SU-DHL-6 (cell line): ENCODE measurements at regions not wholly inside any gene's neighbourhood (a gene's known extent, or its start where the extent isn't known, plus 50 kb on each side); places are given as distances from the start of the nearest gene placed in this dataset.

Experiments
- H2AFZ ChIP-seq: fragments of 200-600 bp; sonication (generic); 2 replicates; pipeline ENCODE4 v1.6.1; 2014; ENCODE audit warnings: low read depth, mild to moderate bottlenecking, moderate library complexity, mixed read lengths, antibody characterized with exemption, low read length; ENCODE audit not compliant: severe bottlenecking
- H3F3A ChIP-seq: fragments of 200-600 bp; shearing (Covaris generic); 2 replicates; pipeline ENCODE4 v1.6.0; 2016; ENCODE audit warnings: antibody characterized with exemption, mild to moderate bottlenecking; ENCODE audit not compliant: insufficient read depth
- H3K27ac ChIP-seq: fragments of 200-600 bp; sonication (generic); 2 replicates; pipeline ENCODE4 v1.5.1; 2016; ENCODE audit warnings: low read depth, mild to moderate bottlenecking, low read length, moderate library complexity, mixed read lengths
- H3K27me3 ChIP-seq: fragments of 200-600 bp; sonication (generic), shearing (Covaris generic); 2 replicates; pipeline ENCODE4 v1.6.0; 2014; ENCODE audit warnings: mild to moderate bottlenecking, low read length
- H3K36me3 ChIP-seq: fragments of 200-600 bp; sonication (generic); 2 replicates; pipeline ENCODE4 v1.6.1; 2014; ENCODE audit warnings: mild to moderate bottlenecking, low read length, mixed read lengths
- H3K4me2 ChIP-seq: fragments of 300-600, 200-600 bp; shearing (Covaris generic), sonication (generic); 2 replicates; pipeline ENCODE4 v1.6.0; 2014; ENCODE audit warnings: low read length, low read depth, mild to moderate bottlenecking; ENCODE audit not compliant: poor library complexity, severe bottlenecking
- H3K4me3 ChIP-seq: fragments of 200-600 bp; sonication (generic); 2 replicates; pipeline ENCODE4 v1.5.1; 2014; ENCODE audit warnings: antibody characterized with exemption, low read length, mild to moderate bottlenecking, mixed read lengths; ENCODE audit not compliant: insufficient read depth, poor library complexity, severe bottlenecking
- H3K79me2 ChIP-seq: fragments of 200-600 bp; sonication (generic); 2 replicates; pipeline ENCODE4 v1.6.1; 2014; ENCODE audit warnings: mild to moderate bottlenecking, low read length, moderate library complexity; ENCODE audit not compliant: insufficient read depth
- H3K9ac ChIP-seq: fragments of 200-600 bp; sonication (generic); 2 replicates; pipeline ENCODE4 v1.7.0; 2014; ENCODE audit warnings: mild to moderate bottlenecking, low read length
- H3K9me2 ChIP-seq: fragments of 200-600 bp; sonication (generic); replicated peaks from 2 replicates; pipeline ENCODE4 v1.6.1; 2014; ENCODE audit warnings: low read length; ENCODE audit not compliant: insufficient read depth
- H3K9me3 ChIP-seq: fragments of 200-600 bp; sonication (generic); 2 replicates; pipeline ENCODE4 v1.6.1; 2014; ENCODE audit warnings: low read length, mixed read lengths; ENCODE audit not compliant: insufficient read depth
- H4K20me1 ChIP-seq: fragments of 200-600 bp; sonication (generic); 2 replicates; pipeline ENCODE4 v1.6.1; 2014; ENCODE audit warnings: low read depth, mild to moderate bottlenecking, antibody characterized with exemption, low read length, moderate library complexity, mixed read lengths
- CTCF ChIP-seq: fragments of 200-600 bp; sonication (generic); IDR thresholded peaks from one replicate; pipeline ENCODE4 v1.5.1; 2017; ENCODE audit warnings: antibody characterized with exemption, mild to moderate bottlenecking, low read length, moderate library complexity; ENCODE audit not compliant: insufficient read depth, poor library complexity, severe bottlenecking
- EZH2phosphoT487 ChIP-seq: fragments of 200-600 bp; sonication (generic), shearing (Covaris generic); conservative IDR thresholded peaks from 2 replicates; pipeline ENCODE4 v1.6.1; 2018; ENCODE audit warnings: mild to moderate bottlenecking, antibody characterized with exemption, low read length, moderate library complexity, mixed read lengths

- Histone ChIP-seq H4K20me1 (no peaks in the 10 kb centered on the region), H3K27me3 (no peaks in the 10 kb centered on the region), H3K4me2 (no peak overlapping the region), H2AFZ (no peak overlapping the region), H3K36me3 (no peaks in the 10 kb centered on the region), H3K9me2 (no peaks in the 10 kb centered on the region), H3K9ac (no peak overlapping the region), H3K79me2 (no peaks in the 10 kb centered on the region), H3K9me3 (no peaks in the 10 kb centered on the region), H3K4me3 (no peak overlapping the region), H3F3A (no peaks in the 10 kb centered on the region), H3K27ac (no peak overlapping the region)
- no peak for TF ChIP-seq CTCF
- TF ChIP-seq EZH2phosphoT487, result no peak
Measured at GRCh38 chr20:40893610-40894236, 134.9 kb upstream of the TOP1 start.

DNA sequence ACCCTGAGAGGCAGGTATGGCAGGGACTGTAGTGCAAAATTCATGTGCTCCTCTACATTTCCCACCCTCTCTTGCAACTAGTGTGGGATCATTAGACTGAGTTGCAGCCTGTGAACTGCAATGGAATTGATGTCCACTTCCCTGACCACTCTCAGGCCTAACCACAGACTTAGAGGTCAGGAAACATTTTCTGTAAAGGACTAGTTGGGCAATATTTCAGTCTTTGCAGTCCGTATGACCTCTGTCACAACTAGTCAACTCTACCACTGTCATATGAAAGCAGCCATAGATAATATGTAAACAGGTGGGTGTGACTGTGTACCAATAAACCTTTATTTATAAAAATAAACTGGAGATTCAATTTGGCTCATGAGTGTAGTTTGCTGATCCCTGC is 134.4 kb upstream of the TOP1 start:
- Histone ChIP-seq H3K27ac (no peak overlapping the region), H3K4me2 (no peak overlapping the region), H4K20me1 (no peaks in the 10 kb centered on the region), H3K9me3 (no peaks in the 10 kb centered on the region), H2AFZ (no peak overlapping the region), H3K36me3 (no peaks in the 10 kb centered on the region), H3K27me3 (no peaks in the 10 kb centered on the region), H3K4me3 (no peak overlapping the region), H3K9me2 (no peaks in the 10 kb centered on the region), H3K79me2 (no peaks in the 10 kb centered on the region), H3K9ac (no peak overlapping the region), H3F3A (no peaks in the 10 kb centered on the region)
- TF ChIP-seq CTCF, result no peak
- no peak for TF ChIP-seq EZH2phosphoT487

GRCh38 chr20:40895182-40895581 is 133.4 kb upstream of the TOP1 start:
- no peak overlapping the region for H3K4me3 ChIP-seq
- H3K9ac ChIP-seq, result no peak overlapping the region
- no peaks in the 10 kb centered on the region for H3K9me3 ChIP-seq
- no peaks in the 10 kb centered on the region for H4K20me1 ChIP-seq
- H3K79me2 ChIP-seq, result no peaks in the 10 kb centered on the region
- no peak overlapping the region for H3K27ac ChIP-seq
- H3K4me2 ChIP-seq, result no peak overlapping the region
- no peaks in the 10 kb centered on the region for H3K9me2 ChIP-seq
- H3K36me3 ChIP-seq, result no peaks in the 10 kb centered on the region
- H3K27me3 ChIP-seq, result no peaks in the 10 kb centered on the region
- no peak overlapping the region for H2AFZ ChIP-seq
- no peaks in the 10 kb centered on the region for H3F3A ChIP-seq
- TF ChIP-seq CTCF (no peak), EZH2phosphoT487 (no peak)
